B cell (primary cell): ENCODE measurements at regions not wholly inside any gene's neighbourhood (a gene's known extent, or its start where the extent isn't known, plus 50 kb on each side); places are given as distances from the start of the nearest gene placed in this dataset.

Source experiments
- ATAC-seq: fragments of 200-7000 bp; cut with Tn5 transposase; one replicate; pipeline ENCODE4 v1.10.0; 2021; ENCODE audit warnings: low read depth, mild to moderate bottlenecking, moderate number of reproducible peaks, moderate library complexity
- CTCF ChIA-PET: fragments of 350-600 bp; sonication (Branson Sonifier 250); formaldehyde crosslinking; loops from one replicate; lab custom pipeline; 2021; ENCODE audit warnings: antibody characterized with exemption, inconsistent platforms; lab: Charles Lee
- POLR2A ChIA-PET: fragments of 350-600 bp; sonication (Branson Sonifier 250); formaldehyde crosslinking; loops from one replicate; lab custom pipeline; 2021; ENCODE audit warnings: antibody characterized with exemption; lab: Charles Lee
- DNase-seq: peaks from one replicate; pipeline ENCODE4 v3.0.0; 2013
- H2AFZ ChIP-seq: 2 replicates; pipeline ENCODE4 v1.6.1; 2012; ENCODE audit warnings: mild to moderate bottlenecking, low read depth, low read length; ENCODE audit not compliant: insufficient read depth, poor library complexity, severe bottlenecking
- H3K27ac ChIP-seq, 2 donors: 1 replicate in 1 of 2; 2 replicates in 1 of 2; pipeline ENCODE4 v1.5.1; 2012 to 2013; ENCODE audit warnings: low read length in 2 of 2, mild to moderate bottlenecking in 2 of 2, moderate library complexity in 1 of 2
- H3K27me3 ChIP-seq, 4 experiments: fragments of 200-600 bp in 1 of 4; sonication (generic) in 1 of 4; replicated peaks in 1 of 4; 1 replicate in 2 of 4; 2 replicates in 2 of 4; pipeline versions ENCODE4 v1.6.1 to v1.7.0; 2013 to 2016; ENCODE audit warnings: low read length in 3 of 4, mild to moderate bottlenecking in 2 of 4, mixed read lengths in 1 of 4, moderate library complexity in 1 of 4; ENCODE audit not compliant: insufficient read depth in 4 of 4, control insufficient read depth in 3 of 4; ENCODE audit errors: control extremely low read depth in 1 of 4
- H3K36me3 ChIP-seq, 2 experiments: replicated peaks in 1 of 2; 1 replicate in 1 of 2; 2 replicates in 1 of 2; pipeline versions ENCODE4 v1.6.1 to v1.7.1; 2013; ENCODE audit warnings: low read length in 1 of 2; ENCODE audit not compliant: insufficient read depth in 2 of 2, control insufficient read depth in 1 of 2; ENCODE audit errors: control extremely low read depth in 1 of 2, extremely low read depth in 1 of 2
- H3K4me1 ChIP-seq, 2 donors: fragments of 200-600 bp in 1 of 2; sonication (generic) in 1 of 2; 1 replicate in 1 of 2; 2 replicates in 1 of 2; pipeline versions ENCODE4 v1.5.1 to v1.6.1; 2013 to 2017; ENCODE audit warnings: low read length in 2 of 2; ENCODE audit not compliant: control insufficient read depth in 2 of 2, insufficient read depth in 2 of 2
- H3K4me2 ChIP-seq: replicated peaks from 2 replicates; pipeline ENCODE3; 2012; ENCODE audit warnings: mild to moderate bottlenecking, low read depth, low read length; ENCODE audit not compliant: poor library complexity, severe bottlenecking
- H3K4me3 ChIP-seq, 5 experiments: fragments of 200-600 bp in 1 of 5; sonication (generic) in 1 of 5; 1 replicate in 3 of 5; 2 replicates in 2 of 5; pipeline versions ENCODE4 v1.5.1 to v1.7.0; 2011 to 2016; ENCODE audit warnings: low read length in 4 of 5, mild to moderate bottlenecking in 4 of 5, low read depth in 2 of 5, control low read depth in 1 of 5, moderate library complexity in 1 of 5; ENCODE audit not compliant: insufficient read depth in 1 of 5; ENCODE audit errors: control extremely low read depth in 1 of 5, extremely low read depth in 1 of 5
- H3K79me2 ChIP-seq: fragments of 200-600 bp; sonication (generic); one replicate; pipeline ENCODE4 v1.6.0; 2016; ENCODE audit warnings: low read length; ENCODE audit not compliant: control insufficient read depth, insufficient read depth
- H3K9ac ChIP-seq: fragments of 200-600 bp; sonication (generic); 2 replicates; pipeline ENCODE4 v1.6.1; 2017; ENCODE audit warnings: mild to moderate bottlenecking, low read length, moderate library complexity
- H3K9me3 ChIP-seq, 3 donors: one replicate each; pipeline versions ENCODE4 v1.6.1 to v1.7.1; 2013; ENCODE audit warnings: low read length in 2 of 3; ENCODE audit not compliant: control insufficient read depth in 2 of 3, insufficient read depth in 1 of 3; ENCODE audit errors: control extremely low read depth in 1 of 3
- H4K20me1 ChIP-seq: 2 replicates; pipeline ENCODE4 v1.6.0; 2012; ENCODE audit warnings: mild to moderate bottlenecking, low read length; ENCODE audit not compliant: insufficient read depth, control insufficient read depth, poor library complexity, severe bottlenecking
- H3K27ac Mint-ChIP-seq: one replicate; pipeline ENCODE4 v1.8.0; 2021; ENCODE audit warnings: mixed read lengths
- H3K27me3 Mint-ChIP-seq: one replicate; pipeline ENCODE4 v1.8.0; 2021; ENCODE audit warnings: mixed read lengths
- H3K4me1 Mint-ChIP-seq: one replicate; pipeline ENCODE4 v1.8.0; 2021; ENCODE audit warnings: mixed read lengths
- H3K4me3 Mint-ChIP-seq: one replicate; pipeline ENCODE4 v1.8.0; 2021; ENCODE audit warnings: mixed read lengths
- H3K9me3 Mint-ChIP-seq: one replicate; pipeline ENCODE4 v1.8.0; 2022; ENCODE audit warnings: mixed read lengths; ENCODE audit not compliant: insufficient read depth
- CTCF ChIP-seq: fragments of 200-600 bp; IDR thresholded peaks from one replicate; pipeline ENCODE4 v1.8.0; 2022; ENCODE audit warnings: antibody characterized with exemption, mild to moderate bottlenecking
- EZH2 ChIP-seq: IDR thresholded peaks from 2 replicates; pipeline ENCODE4 v1.6.1; 2012; ENCODE audit warnings: borderline replicate concordance, low read depth, mild to moderate bottlenecking, moderate library complexity, low read length; ENCODE audit not compliant: insufficient read depth, poor library complexity, severe bottlenecking
- WGBS: methylation state at CpG from one replicate; pipeline ENCODE4 v1.1.5; 2013; ENCODE audit warnings: missing lambda C conversion rate; ENCODE audit not compliant: insufficient coverage; 5-methylcytosine and 5-hydroxymethylcytosine counted together
- intact Hi-C: fragments of 100-400 bp; cut with micrococcal nuclease; formaldehyde crosslinking; loops from one replicate; pipeline ENCODE4 v1.10.0; 2022

DNA sequence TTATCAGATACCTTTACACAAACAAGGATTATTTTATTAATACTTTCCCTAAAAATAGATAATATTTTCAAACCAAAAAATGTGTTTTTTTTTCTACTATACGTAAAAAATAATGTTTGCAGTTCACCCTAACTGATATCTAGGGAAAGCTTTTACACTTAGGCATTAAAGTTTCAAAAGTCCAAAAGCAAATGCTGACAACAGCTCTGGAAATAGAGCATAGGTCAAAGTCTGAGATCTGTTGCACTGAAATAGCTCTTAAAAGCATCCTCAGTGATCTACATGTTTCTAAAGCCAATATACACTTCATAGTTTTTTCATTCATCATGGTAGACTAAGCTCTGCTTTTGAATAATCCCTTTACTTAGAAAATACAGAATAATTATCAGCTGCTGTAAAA is 222.8 kb downstream of the TRAM1L1 start:
- Histone ChIP-seq H3K9ac (no peak overlapping the region), H3K4me3 (no peak overlapping the region), H4K20me1 (no peaks in the 10 kb centered on the region), H3K27me3 (no peaks in the 10 kb centered on the region), H3K9me3 (no peaks in the 10 kb centered on the region), H2AFZ (no peak overlapping the region), H3K4me2 (no peak overlapping the region), H3K27ac (no peak overlapping the region), H3K36me3 (no peaks in the 10 kb centered on the region), H3K4me1 (no peaks in the 10 kb centered on the region), H3K79me2 (no peaks in the 10 kb centered on the region)
- Mint-ChIP-seq H3K27ac (no peak overlapping the region), H3K4me3 (no peak overlapping the region), H3K9me3 (no peaks in the 10 kb centered on the region), H3K27me3 (no peaks in the 10 kb centered on the region), H3K4me1 (no peaks in the 10 kb centered on the region)
- TF ChIP-seq EZH2 (no peak), CTCF (no peak)
- DNase-seq: no peak
- ATAC-seq: no peak
- intact Hi-C loops: no loop called here
- no CpG with 5 or more reads among the region's 1 CpG for WGBS
- CTCF ChIA-PET: no interaction called here
- POLR2A ChIA-PET: no interaction called here

DNA sequence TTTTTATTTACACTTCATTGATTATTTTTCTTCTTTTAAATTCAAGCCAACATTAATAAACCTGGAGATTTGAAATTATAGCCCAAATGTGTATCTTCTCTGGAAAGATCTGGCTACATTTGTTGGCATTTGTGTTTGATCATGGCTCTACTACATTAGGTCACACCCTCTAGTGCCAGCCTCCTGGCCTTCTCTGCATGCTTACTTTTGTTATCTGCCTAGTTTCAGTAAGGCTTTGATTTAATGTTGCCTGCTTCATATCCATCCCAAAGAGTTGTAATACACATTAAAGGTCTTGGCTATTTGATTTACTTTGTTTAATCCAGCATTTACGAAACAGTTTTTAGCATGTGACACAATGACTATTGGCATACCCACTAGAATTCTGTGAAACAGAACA is 224.5 kb downstream of the TRAM1L1 start:
- Mint-ChIP-seq H3K9me3 (no peaks in the 10 kb centered on the region), H3K4me3 (no peak overlapping the region), H3K27ac (no peak overlapping the region), H3K4me1 (no peaks in the 10 kb centered on the region), H3K27me3 (no peaks in the 10 kb centered on the region)
- no peak for ATAC-seq
- no peaks in the 10 kb centered on the region for H3K27me3 ChIP-seq
- no peak overlapping the region for H3K9ac ChIP-seq
- TF ChIP-seq CTCF (no peak), EZH2 (no peak)
- no peak overlapping the region for H3K4me2 ChIP-seq
- no peak overlapping the region for H3K4me3 ChIP-seq
- DNase-seq: no peak
- no peak overlapping the region for H3K27ac ChIP-seq
- H3K79me2 ChIP-seq: no peaks in the 10 kb centered on the region
- CTCF ChIA-PET: no interaction called here
- 100% methylated on average over 1 of the region's 1 CpG for WGBS
- H4K20me1 ChIP-seq: no peaks in the 10 kb centered on the region
- H3K9me3 ChIP-seq: no peaks in the 10 kb centered on the region
- H3K4me1 ChIP-seq: no peaks in the 10 kb centered on the region
- intact Hi-C loops: no loop called here
- POLR2A ChIA-PET: no interaction called here
- no peak overlapping the region for H2AFZ ChIP-seq
- H3K36me3 ChIP-seq: no peaks in the 10 kb centered on the region
